Skeletal muscle tissue (tissue), 3 donors: ENCODE measurements at regions not wholly inside any gene's neighbourhood (a gene's known extent, or its start where the extent isn't known, plus 50 kb on each side); places are given as distances from the start of the nearest gene placed in this dataset.

Source experiments
- H3K27ac ChIP-seq: one replicate; pipeline ENCODE4 v1.7.0; 2013; ENCODE audit warnings: mild to moderate bottlenecking, low read depth, low read length, inconsistent platforms
- H3K27me3 ChIP-seq, 3 donors: one replicate each; pipeline ENCODE4 v1.7.0; 2013; ENCODE audit warnings: low read length in 3 of 3; ENCODE audit not compliant: control insufficient read depth in 3 of 3, insufficient read depth in 3 of 3
- H3K36me3 ChIP-seq, 3 donors: one replicate each; pipeline ENCODE4 v1.7.0; 2013; ENCODE audit warnings: low read length in 3 of 3; ENCODE audit not compliant: control insufficient read depth in 3 of 3, insufficient read depth in 3 of 3
- H3K4me1 ChIP-seq, 3 donors: one replicate each; pipeline ENCODE4 v1.7.0; 2013; ENCODE audit warnings: low read length in 3 of 3, mild to moderate bottlenecking in 3 of 3; ENCODE audit not compliant: control insufficient read depth in 3 of 3, insufficient read depth in 3 of 3
- H3K4me3 ChIP-seq, 3 donors: one replicate each; pipeline ENCODE4 v1.7.0; 2013; ENCODE audit warnings: low read length in 3 of 3
- H3K9ac ChIP-seq, 3 donors: one replicate each; pipeline ENCODE4 v1.7.0; 2013; ENCODE audit warnings: low read length in 3 of 3, mild to moderate bottlenecking in 3 of 3, moderate library complexity in 2 of 3, low read depth in 1 of 3
- H3K9me3 ChIP-seq, 3 donors: one replicate each; pipeline ENCODE4 v1.7.0; 2013; ENCODE audit warnings: low read length in 3 of 3; ENCODE audit not compliant: control insufficient read depth in 3 of 3
- donor health status: Osteomylitis.

DNA sequence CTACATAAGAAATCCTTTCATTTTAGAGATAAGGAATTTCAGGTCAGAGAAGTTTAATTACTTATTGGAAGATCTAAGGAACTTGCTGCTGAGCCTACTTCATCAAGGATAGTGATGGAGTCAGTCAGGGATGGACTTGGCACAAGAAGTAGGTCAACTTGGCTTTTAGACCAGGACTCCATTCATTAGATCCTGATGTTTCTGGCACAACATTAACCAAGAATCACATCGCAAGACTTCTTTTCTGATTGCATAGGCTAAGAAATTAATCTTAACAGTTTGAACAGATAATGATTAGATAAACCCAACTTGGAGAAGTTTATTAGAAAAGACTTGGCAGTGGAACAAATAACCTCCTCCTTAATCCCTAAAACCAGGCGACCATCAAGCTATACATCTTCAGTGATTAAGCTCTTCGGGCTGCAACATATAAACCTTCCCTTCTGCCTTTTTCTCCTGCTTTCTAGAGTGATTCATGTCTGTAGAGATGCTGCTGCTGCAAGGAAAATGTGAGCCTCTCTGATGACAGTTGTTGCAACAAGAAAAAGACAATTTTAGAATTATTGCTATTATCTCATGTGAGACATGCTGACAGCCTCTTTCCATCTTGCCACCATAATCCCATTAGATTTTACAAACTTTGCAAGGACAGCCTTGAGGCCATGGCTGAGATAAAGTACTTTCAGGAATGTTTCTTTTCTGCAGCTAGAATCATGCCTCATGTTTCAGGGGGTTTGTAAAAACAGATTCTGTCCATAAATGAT is 207.9 kb upstream of the SLC27A6 start:
- no peak overlapping the region for H3K27ac ChIP-seq
- no peaks in the 10 kb centered on the region for H3K27me3 ChIP-seq
- no peak overlapping the region for H3K4me3 ChIP-seq
- no peaks in the 10 kb centered on the region for H3K9me3 ChIP-seq
- no peak overlapping the region for H3K9ac ChIP-seq
- H3K36me3 ChIP-seq, result no peaks in the 10 kb centered on the region
- H3K4me1 ChIP-seq, result no peaks in the 10 kb centered on the region

DNA sequence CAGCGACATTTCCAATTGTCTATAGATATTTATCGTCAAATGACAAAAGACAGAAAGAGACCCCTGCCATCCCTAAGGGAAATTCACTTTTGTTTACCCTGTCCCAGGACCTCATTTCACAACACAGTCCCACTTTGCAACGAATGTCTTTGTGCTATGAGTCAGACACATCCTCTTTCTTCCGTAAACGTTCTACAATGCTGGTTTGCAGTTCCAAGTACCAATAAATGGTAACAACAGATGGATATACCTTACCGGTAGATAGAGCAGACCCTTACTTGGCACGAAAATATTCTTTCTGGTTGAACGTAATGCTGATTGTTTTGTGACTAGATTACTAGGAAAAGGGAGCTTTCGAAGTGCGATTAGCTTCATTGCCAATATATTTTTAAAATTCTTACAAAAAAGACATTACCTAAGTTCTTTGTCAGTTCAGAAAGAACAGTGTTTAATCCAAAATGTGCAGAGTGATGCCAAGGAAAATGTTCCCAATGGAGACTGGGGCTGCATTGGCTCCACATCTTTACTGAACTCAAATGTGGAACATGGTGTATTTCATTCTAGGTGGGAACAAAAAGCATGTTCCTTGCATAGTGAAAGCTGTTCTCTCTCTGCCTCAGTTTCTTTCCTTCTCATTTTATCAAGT is 202.5 kb upstream of the SLC27A6 start:
- Histone ChIP-seq H3K4me3 (no peak overlapping the region), H3K4me1 (peaks cover 0 to 3% (median 0%) of the 10 kb centered on the region in 3 donors), H3K27ac (no peak overlapping the region), H3K36me3 (no peaks in the 10 kb centered on the region), H3K9ac (no peak overlapping the region), H3K27me3 (no peaks in the 10 kb centered on the region), H3K9me3 (no peaks in the 10 kb centered on the region)

DNA sequence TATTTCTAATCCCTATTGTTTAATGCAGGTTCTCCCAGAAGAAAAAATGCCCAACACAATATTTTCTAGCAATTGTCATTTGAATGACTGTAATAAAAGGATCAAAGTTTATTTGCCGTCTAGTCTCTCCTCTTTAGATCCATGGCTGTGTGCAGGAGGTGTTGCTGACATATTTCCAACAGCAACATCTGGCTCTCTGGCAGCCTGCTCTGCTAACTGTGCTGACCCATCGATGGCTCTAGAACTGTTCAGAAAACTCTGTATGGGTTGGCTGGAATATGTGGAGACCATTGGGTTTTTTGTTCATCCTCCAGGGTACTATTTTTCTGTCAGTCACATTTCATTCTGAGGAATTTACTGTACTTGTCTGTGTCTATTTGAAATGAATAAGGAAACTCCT is 202.0 kb upstream of the SLC27A6 start:
- H3K27ac ChIP-seq, result no peak overlapping the region
- no peak overlapping the region for H3K4me3 ChIP-seq
- no peaks in the 10 kb centered on the region for H3K36me3 ChIP-seq
- H3K9me3 ChIP-seq, result no peaks in the 10 kb centered on the region
- H3K4me1 ChIP-seq, result peaks cover 0 to 3% (median 0%) of the 10 kb centered on the region in 3 donors
- no peak overlapping the region for H3K9ac ChIP-seq
- no peaks in the 10 kb centered on the region for H3K27me3 ChIP-seq

DNA sequence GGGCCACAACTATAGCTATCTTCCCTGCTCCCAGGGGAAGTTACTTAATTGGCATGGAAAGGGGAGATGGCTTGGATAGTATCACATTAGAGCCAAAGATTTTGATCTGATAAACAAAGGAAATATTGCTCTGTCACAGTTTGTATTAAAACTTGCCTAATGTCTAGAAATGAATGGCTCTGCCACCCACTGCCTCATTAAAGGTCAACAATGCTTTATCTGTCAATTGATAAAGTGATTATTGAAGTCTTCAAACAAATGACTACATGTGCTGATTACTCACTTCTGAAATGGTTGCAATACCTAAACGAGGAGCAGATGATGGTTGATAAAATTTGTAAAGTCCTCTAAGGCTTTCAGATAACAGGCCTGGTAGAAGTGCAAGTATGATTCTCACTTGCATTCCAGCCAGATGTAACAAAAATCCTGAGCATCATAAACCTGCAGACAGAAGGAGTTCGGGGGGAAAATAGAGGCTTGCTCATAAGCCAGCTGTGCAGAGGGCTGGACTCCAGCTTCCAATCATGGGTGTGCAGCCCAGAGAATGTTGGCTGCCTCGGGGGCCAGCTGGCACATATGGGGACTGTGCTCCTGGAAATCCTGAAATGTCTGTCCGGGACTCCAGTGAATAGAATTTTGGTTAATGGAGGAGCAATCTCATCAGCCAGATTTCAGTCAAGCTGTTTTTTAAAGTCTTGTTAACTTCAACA is 200.5 kb upstream of the SLC27A6 start:
- Histone ChIP-seq H3K36me3 (no peaks in the 10 kb centered on the region), H3K4me1 (peaks cover 0 to 3% (median 0%) of the 10 kb centered on the region in 3 donors), H3K9ac (no peak overlapping the region), H3K27ac (no peak overlapping the region), H3K9me3 (no peaks in the 10 kb centered on the region), H3K4me3 (no peak overlapping the region), H3K27me3 (no peaks in the 10 kb centered on the region)

DNA sequence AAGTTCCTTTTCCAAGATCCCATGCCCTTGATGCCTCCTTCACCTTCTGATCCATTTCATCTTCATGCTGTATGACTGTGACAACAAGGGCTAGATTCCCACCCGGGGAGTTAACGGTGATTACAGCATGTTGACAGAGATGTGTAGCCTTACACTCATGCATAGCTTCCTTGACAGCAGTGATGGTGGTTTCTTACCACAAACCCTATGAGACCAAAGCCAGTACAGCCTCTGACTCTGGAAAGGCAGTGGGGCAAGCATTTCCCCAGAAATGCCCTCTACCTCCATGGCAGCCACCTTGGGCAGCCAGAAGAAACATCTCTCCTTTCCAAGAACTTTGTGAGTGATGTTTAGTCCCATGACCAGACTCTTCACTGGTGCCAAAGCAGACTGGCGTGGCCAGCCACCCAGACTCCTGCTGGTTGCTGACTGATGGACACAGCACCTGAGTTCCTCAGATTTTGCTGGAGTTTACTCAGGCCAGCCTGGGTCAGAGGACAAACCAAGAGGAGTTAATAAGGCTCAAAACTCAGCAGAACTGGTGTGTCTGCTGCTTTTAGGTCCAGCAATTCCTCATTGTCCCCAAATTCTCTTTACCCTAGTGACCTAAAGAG is 199.7 kb upstream of the SLC27A6 start:
- Histone ChIP-seq H3K4me3 (no peak overlapping the region), H3K9ac (no peak overlapping the region), H3K9me3 (no peaks in the 10 kb centered on the region), H3K4me1 (peaks cover 0 to 3% (median 0%) of the 10 kb centered on the region in 3 donors), H3K27ac (no peak overlapping the region), H3K36me3 (no peaks in the 10 kb centered on the region), H3K27me3 (no peaks in the 10 kb centered on the region)

DNA sequence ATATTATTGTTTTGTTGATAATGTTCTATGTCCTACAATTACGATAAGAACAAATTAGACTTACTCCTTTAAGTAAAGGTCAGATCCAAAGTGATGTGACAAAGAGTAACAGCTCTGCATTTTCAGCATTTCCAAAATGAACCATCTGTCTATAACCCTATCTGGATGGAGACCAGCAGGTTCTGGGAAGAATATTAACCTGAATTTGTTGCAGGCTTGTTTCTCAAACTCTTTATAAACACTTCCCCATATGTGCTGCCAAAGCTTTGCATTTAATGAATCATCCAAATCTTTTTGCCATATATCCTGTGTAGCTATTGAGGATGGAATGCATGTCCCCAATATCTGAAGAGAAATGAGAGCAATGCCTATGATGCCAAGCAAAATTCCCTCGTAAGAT is 198.9 kb upstream of the SLC27A6 start:
- H3K27ac ChIP-seq, result no peak overlapping the region
- no peak overlapping the region for H3K9ac ChIP-seq
- H3K36me3 ChIP-seq, result no peaks in the 10 kb centered on the region
- no peaks in the 10 kb centered on the region for H3K9me3 ChIP-seq
- H3K4me1 ChIP-seq, result peaks cover 0 to 3% (median 0%) of the 10 kb centered on the region in 3 donors
- no peak overlapping the region for H3K4me3 ChIP-seq
- H3K27me3 ChIP-seq, result no peaks in the 10 kb centered on the region

DNA sequence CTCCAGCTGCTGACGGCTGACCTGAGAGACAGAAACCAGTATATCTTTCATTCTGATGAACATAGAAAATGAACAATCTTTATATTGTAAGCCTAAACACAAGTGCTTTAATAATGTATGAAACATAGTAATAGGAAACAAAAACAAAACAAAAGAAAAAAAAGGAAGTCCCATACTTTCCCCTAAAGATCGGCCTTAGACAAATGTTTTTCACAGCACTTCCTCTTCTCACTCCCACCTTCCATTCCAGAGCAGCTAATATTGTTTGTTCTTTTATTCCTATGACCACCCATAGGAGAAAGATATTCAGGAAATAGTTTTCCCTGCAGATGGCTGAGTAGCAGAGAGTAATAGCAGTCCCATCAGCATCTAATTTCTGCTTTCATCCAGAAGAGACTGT is 194.4 kb upstream of the SLC27A6 start:
- Histone ChIP-seq H3K9me3 (no peaks in the 10 kb centered on the region), H3K9ac (no peak overlapping the region), H3K27ac (no peak overlapping the region), H3K4me3 (no peak overlapping the region), H3K27me3 (no peaks in the 10 kb centered on the region), H3K4me1 (no peaks in the 10 kb centered on the region), H3K36me3 (no peaks in the 10 kb centered on the region)

DNA sequence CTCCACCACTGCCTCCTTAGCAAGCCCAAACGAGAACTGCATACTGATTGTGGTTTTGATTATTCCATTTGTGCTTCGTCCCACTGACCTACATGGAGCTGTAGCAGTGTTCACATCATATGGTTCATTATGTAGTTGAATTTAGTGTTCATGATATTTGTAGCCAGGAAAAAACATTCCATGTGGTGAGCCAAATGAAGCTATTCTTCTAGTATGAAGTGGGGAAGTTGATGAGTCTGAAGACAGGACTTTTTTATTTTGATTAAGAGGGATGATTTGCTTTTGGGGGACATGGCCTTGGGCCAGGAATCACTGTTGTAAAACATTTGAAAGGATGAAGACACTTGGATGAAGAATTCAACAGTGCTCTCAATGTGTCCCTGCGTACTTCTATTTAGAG is 192.9 kb upstream of the SLC27A6 start:
- no peaks in the 10 kb centered on the region for H3K36me3 ChIP-seq
- H3K27ac ChIP-seq, result no peak overlapping the region
- no peaks in the 10 kb centered on the region for H3K9me3 ChIP-seq
- H3K4me1 ChIP-seq, result no peaks in the 10 kb centered on the region
- H3K27me3 ChIP-seq, result no peaks in the 10 kb centered on the region
- no peak overlapping the region for H3K9ac ChIP-seq
- H3K4me3 ChIP-seq, result no peak overlapping the region

DNA sequence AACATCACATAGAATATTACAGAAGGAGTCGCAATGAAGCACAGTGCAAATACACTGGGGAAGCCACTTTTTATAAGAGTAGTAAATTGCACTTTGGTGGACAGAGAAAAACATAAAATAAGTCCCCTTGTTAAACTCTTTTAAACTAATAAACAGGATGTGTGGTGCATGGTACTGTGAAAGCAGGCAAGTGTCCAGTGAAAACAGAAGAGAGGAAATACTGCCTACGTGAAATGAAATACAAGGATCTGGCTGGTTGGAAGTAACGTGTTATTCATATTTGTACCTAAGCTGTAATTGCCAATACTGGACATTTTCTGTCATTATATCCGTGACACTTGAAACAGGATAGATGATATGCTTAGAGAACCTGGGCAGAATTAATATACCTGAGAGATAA is 191.9 kb upstream of the SLC27A6 start:
- Histone ChIP-seq H3K36me3 (no peaks in the 10 kb centered on the region), H3K4me1 (no peaks in the 10 kb centered on the region), H3K9ac (no peak overlapping the region), H3K4me3 (no peak overlapping the region), H3K9me3 (no peaks in the 10 kb centered on the region), H3K27ac (no peak overlapping the region), H3K27me3 (no peaks in the 10 kb centered on the region)

DNA sequence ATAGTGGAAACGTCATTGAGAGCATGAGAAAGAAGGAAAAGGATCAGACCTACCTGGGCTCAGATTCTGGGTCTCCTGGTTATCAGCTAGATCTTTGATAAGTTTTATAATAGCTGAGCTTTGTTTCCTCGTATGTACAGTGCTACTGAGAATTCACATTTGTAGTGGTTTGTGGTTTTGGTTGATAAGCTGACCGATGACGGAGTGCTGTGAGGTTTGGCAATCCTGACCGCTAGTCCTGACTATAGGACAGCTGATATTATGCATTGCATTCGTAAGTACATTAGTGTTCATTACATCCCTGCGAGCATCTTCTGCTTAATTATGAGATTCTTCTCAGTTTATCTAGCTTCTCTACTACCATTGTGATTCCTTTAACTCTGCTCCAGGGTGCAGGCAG is 190.7 kb upstream of the SLC27A6 start:
- Histone ChIP-seq H3K4me1 (no peaks in the 10 kb centered on the region), H3K27me3 (no peaks in the 10 kb centered on the region), H3K9me3 (no peaks in the 10 kb centered on the region)

More for the DNA sequence above, 190.7 kb upstream of the SLC27A6 start:
- Histone ChIP-seq H3K27ac (no peak overlapping the region), H3K9ac (no peak overlapping the region), H3K4me3 (no peak overlapping the region), H3K36me3 (no peaks in the 10 kb centered on the region)
